ENCODE measurements at regions not wholly inside any gene's neighbourhood (a gene's known extent, or its start where the extent isn't known, plus 50 kb on each side); places are given as distances from the start of the nearest gene placed in this dataset.

GRCh38 chr19:33890569-33890968 lies 93.9 kb downstream of the KCTD15 start:
- no peak for TF ChIP-seq CTCF (conservative IDR thresholded peaks at IDR 0.05)
- TF ChIP-seq EZH2 (IDR thresholded peaks at IDR 0.05; ENCODE audit: low read depth) = no peak
